NCI-H2029 treated with DMSO at 0.1 percent for 48 hours (cell line): ENCODE measurements at regions not wholly inside any gene's neighbourhood (a gene's known extent, or its start where the extent isn't known, plus 50 kb on each side); places are given as distances from the start of the nearest gene placed in this dataset.

Experiments
- DNase-seq: peaks from one replicate; lab custom pipeline; 2025; lab: John Stamatoyannopoulos, UW

DNA sequence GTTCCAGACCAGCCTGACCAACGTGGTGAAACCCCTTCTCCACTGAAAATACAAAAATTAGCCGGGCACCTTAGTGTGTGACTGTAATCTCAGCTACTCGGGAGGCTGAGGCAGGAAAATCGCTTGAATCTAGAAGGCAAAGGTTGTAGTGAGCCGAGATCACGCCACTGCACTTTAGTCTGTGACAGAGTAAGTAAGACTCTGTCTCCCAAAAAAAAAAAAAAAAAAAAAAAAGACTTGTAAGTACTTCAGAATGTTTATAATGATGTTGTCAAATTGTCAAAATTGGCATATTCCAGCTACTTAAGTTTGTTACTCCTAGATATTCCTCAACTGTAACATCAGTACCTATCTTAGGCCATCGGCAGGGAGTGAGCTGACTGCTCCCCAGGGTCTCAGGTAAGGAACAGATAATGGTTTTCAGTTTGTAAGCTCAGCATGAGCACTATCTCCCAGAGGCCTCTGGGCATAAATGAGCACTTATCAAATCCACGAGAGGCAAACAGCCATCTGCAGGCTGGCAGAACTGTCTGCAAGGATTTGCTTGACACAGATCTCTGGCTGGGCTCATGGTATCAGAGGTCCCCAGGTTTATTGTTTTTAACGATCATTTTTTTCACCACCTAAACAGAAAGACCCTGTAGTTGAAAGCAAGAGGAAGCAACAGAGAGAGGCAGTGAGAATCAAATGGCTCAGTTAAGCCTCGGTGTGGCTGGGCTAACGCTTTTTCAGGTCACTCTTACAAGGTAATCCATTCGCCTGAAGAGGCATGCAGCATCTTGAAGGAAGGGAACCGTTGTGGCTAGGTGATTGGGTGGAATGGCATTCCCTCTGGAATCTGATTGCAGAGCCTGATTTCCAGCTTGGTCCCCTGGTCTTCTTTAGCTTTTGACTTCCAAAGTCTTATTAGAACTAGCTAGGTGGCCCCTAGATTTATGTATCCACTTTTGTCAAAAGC, 115.9 kb downstream of the LY86 start:
- no peak for DNase-seq

DNA sequence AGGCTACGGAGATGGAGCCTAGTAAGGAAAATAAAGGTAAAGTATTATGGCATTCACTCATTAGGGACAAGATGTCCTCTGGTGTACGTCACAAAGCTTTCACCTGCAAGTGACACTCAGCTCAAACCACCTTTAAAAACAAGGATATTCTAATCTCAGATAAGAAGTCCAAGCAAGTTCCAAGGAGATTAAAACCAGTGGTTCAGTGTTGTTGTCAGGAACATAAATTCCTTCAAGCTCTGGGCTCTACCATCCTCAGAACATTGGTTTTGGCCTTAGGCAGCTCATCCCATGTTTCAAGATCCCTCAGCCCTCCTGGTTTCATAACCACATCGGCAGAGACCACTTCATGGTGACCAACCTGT, 116.5 kb downstream of the LY86 start:
- no peak for DNase-seq

DNA sequence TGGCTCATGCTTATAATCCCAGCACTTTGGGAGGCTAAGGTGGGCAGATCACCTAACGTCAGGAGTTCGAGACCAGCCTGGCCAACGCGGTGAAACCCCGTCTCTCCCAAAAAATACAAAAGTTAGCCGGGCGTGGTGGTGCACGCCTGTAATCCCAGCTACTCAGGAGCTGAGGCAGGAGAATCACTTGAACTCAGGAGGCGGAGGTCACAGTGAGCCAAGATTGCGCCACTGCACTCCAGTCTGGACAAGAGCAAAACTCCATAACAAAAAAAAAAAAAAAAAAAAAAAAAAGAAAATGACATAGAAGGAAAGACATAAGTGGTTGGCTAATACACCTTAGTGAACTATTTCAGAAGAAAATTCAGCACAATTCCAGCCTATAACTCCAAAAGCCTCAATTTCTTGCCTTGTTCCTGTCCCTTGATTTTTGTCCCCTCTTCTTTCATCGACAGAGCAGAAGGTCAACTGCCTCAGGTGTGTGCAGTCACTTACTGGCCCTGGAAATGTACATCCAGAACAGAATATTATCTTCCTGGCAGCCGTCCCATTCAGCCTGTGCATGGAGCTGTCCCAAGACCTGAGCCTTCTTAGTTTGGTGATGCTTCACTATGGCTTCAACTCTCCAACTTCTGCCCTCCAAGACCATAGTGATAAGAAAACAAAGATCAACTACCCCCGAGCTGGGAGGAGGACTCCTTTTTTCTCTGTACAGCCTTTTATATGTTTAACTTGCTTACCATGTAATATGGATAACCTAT, 117.6 kb downstream of the LY86 start:
- DNase-seq, result no peak

DNA sequence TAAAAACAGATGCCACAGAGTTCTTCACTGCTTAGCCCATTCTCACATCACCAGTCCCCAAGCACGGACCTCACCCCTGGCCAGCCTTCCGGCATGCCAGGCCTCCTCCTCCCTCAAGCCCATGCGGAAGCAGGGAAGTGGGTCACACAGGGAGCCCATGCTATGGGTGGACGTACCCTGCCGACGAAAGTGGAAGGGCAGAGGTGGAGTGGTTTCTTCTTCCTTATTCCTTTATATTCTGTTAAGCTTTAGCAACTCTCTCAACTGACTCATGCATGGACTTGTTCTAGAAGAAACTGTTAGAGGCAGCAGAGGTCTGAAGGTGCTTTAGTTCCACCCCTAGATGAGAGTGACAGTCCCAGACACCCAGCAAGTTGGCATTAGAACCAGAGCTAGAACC, 118.6 kb downstream of the LY86 start:
- no peak for DNase-seq

DNA sequence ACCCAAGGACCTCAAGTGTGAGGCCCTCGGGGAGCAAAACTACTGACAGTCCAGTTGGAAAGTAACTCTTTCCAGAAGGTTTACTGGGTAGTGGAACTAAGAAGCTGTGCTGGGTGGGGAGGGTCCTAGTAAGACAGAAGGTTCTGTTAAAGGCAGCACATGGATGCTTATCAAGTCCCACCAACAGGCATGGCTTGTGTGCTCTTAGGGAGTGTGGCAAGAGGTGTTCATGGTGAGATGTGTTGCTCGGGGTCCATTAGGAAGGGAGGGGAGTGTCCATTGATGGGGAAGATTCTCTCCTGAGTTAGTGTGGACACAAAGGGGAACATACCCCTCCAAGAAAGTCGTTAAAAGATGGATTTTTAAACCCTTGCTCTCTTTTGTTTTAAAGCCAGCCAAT, 120.6 kb downstream of the LY86 start:
- no peak for DNase-seq

DNA sequence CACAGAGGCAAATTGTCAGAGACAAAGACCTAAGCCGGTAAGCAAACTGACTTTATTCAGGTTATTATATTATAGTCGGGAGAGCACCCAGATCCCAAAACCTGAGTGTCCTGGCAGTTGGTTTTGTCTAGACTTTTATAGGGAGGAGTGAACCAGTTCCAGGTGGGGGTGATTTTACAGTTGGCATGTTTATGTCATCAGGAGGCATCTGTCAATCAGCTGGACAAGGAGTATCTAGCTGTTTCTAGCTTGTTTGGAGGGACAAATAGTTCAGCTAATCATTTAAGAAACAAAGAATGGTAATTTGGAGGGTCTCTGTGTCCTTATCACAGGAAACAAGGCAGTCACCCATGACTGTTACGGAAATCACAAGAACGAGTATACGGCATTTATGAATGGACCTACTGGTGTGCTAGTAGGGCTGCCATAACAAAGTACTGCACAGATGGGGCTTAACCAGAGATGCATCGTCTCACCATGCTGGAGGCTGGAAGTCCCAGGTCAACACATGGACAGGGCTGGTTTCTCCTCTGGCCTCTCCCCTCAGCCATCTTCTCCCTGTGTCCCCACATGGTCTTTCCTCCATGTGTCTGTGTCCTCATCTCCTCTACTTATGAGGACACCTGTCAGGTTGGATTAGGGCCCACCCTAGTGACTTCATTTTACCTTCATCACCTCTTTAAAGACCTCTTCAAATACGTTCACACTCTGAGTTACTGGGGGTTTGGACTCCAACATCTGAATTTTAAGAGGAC, 122.7 kb downstream of the LY86 start:
- no peak for DNase-seq

DNA sequence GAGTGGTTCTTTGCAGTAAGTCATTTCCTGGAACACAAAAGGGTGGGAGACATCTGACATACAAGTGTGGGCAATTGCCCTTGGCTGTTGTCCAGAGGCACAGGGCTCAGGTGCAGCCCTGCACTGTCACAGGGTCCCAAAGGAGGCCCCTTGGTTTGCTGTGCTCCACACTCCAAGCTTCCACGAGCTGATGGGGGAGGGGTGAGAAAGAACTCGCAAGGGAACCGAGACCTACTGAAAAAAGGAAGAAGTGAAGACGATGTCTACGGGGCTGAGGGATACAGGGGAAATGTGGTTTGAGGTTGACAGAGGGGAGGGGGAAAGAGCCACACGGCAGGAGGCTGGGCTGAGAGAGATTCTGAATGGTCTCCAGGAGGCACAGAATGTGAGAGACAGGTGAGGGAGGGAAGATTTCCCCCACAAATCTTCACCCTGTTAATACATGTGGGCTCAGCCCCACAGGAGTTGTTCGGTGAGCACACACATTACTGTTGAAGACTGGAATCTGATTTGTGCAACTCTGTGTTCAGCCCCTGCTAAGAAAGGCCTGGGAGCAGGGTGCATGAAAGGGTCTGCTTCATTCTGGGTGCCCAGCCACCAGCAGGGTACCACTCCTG, 123.4 kb downstream of the LY86 start:
- no peak for DNase-seq

DNA sequence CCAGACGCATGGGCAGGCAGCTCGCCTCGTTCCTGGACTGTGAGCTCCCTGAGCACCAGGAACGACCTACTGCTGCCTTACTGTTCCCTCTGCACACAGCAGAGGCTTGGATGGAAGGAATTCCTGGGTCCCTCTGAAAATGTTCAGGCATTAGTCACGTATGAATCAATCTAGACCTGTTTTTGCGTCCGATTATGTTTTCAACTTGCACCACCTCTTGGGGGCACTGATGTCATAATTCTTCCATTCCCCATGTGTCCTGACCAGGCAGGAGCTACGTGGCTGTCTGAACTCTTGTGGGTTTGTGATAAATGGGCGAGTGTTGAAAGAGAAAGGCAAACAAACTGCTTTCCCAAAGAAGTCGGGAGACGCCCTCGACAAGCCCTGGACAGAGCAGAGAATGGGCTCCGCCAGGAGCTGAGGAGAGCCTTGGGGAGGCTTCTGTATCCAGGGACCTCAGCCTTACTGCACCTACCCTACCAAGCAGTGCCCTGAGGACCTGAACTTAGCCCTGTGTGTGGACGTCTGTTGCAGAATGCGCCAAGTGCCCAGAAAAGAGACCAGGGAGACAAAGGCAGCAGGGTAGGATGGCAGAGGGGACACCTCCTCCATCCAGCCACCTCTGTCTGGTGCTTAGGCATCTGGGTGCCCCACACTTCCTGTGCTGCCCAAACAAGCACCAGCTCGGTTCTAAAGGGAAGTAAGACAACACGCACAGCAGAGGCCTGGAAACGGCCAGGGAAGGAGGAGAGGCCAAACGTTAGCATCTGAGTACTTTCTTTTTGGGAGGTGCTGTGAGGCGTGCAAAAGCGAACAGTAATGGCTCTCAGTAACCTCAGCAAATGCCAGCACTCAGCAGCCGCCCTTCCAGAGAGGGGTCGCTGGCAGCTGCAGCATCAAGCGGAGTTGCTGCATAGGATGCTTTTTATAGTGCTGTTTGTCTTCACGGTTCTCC, 124.2 kb downstream of the LY86 start:
- no peak for DNase-seq

DNA sequence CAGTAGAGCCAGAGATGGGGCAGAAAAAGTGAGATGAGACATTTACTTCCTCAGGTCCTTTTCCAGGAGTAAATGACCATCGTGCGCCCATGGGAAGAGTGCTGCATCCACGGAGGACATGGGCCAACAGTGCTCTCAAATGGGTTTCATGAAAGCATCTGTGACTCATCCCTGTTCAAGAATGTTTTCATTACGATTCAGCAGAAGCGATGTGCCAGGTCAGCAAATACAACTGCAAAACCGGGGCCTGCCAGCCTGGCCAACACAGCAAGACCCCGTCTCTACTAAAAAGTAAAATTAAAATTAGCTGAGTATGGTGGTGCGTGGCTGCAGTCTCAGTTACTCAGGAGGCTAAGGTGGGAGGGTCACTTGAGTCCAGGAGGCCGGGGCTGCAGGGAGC, 125.1 kb downstream of the LY86 start:
- no peak for DNase-seq

DNA sequence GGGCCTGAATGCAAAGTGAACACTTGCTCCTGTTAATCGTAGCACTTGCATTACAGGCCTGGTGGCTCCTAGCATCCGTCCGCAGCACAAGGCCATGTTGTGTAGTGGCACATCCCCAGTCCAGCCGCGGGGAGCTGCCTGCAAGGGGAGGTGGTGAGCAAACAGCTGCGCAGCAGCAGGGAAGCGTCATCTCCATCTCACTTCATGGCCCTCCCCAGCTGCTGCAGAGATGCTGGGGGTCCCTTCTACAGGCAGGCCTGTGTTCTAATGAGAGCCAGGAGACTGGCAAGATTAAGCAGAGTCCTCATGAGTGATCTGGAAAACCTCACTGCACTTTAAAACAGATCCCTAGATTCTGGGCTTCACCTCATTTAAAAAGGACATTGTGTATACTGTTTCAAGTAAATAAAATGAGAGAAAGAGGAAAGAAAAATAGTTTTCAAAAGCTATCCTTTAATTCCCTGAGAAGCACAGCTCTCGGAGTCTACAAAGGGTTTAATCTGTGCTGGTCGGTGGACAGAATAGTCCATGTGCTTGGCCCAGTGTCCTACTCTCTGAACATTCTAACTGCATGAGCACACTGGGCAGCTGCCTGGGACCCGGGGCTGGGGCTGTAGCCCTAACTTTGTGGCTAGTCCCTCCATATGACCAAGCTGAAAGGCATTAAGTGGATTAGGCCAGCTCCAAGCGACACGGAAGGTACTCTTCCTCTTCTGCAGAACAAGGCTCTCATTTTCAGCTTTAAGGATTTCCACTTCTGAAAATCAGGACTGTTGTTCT, 125.8 kb downstream of the LY86 start:
- no peak for DNase-seq

DNA sequence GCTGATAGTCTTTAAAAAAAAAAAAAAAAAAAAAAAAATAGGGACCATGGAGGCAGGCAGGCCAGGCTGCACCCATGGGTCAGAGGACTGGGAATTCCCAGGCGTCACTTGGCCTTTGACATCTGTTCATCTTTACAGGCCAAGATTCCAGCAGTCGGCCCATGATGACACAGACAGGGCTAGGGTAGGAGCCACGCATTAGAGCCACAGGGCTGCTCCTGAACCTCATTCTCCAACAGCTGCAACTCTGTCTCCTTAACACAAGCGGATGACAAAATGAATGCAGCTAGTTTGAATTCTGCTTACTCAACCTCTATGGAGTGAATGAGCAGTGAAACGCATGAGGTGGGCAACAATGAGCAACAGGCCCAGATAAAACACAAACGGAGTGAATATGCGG, 126.4 kb downstream of the LY86 start:
- no peak for DNase-seq

DNA sequence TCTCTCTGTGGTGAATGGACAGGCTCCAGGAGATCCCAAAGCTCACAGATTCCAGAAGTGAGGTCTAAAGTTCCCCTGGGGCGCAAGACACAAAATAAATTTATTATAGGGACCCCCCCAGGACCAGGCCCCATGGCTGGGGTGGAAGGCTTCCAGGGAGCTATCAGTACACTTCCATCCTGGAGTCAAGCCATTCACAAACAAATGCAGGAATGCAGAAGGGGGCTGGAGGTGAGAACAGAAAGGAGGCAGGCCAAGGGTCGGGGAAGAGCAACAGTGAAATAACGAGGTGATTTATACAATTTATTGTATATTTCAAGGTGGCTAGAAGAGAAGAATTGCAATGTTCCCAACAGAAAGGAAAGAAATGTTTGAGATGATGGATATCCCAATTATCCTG, 126.9 kb downstream of the LY86 start:
- no peak for DNase-seq

DNA sequence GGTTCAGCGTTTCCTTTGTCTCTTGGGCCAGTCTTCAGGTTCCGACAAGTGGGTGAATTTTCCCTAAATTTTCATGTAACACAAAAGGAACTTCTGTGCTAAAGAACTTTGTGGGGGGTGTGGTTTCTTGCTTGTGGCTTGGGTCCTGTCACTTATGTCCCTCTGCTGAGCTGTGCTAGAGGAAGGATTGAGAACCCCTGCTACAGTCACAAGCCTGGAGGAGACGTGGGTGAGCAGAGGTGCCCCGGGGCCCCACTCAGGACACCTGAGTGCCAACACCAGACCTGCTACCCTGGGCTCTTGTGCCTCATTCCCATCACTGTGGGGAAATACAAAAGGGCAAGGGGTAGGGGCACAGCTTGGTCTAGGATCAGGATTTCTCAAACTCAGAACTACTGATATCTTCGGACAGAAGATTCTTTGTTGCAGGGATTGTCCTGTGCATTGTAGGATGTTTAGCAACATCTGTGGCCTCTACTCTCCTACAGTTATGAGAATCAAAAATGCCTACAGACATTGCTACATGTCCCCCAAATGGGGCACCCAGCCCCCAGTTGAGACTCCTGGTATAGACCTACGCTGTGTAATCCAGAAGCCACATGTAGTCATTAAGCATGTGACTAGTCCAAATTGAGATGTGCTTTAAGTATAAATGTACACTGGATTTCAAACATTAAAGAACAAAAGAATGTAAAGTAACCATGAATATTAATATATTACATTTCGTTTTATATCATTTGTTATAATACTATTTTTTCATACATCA, 128.7 kb downstream of the LY86 start:
- no peak for DNase-seq

DNA sequence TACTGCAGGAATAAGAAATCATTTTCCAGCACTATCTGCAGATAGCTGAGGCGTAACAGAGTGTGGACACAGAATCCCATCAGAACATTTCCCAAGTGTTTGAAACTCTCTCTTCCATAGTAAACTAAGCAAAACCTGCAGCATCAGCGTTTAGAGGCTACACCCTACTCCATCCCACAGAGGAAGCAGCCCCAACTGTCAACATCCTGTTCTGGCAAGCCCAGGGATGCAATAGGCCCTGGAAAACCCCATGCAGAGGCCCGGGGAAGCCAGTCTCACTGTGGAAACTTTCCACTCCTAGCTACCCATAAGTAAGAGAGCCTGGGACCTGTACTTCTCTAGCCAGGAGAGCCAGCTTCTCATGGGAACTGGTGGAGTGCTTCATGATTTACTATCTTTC, 129.4 kb downstream of the LY86 start:
- DNase-seq, result no peak

DNA sequence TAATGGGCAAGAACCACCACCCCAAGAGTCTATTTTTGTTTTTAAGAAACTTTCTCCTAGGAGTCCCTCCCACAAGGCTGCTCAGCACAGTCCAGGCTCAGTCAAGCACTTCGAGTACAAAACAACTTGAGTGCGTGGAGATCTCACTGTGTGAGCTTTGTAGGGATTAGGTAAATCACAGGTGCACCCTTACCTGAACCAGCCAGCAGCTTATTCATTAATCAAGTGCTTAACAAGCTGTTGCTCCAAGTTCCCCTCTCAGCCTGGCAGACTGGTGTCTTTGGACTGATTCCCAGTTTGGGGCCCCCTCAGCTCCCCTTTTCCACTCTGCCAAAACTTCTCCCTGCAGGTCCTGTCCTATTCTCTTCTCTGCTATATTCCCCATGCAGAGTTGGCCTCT, 133.1 kb downstream of the LY86 start:
- no peak for DNase-seq

DNA sequence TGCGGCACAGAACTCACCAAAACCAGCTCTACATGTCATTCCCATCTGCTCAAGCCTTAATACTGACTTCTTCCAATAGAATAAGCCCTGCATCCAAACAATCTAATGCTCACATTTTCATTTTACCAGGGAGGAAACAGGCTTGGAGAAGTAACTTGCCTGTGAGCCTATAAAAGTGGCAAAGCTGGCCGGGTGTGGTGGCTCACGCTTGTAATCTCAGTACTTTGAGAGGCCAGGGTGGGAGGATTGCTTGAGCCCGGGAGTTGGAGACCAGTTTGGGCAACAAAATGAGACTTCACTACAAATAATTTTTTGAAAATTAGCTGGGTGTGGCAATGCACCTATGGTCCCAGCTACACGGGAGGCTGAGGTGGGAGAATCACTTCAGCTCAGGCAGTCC, 133.7 kb downstream of the LY86 start:
- DNase-seq, result no peak

DNA sequence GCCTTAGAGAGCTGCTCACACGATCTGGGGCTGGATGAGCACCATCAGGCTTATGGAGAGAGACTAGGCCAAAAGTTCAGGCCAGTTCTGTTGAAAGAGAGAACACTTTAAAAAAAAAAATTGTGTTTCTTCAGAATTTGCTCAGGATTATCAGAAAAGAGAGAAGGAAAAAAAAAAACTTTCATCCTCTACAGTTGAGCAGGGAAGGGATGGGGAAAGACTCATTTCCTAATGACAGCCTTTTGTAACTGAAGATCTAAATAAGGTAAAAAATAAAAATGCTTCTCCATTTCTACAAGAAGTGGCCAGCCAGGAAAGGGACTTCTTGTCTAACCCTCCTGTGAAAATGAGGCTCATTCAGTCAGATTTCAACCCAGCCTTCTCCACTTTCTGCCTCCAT, 134.8 kb downstream of the LY86 start:
- DNase-seq, result no peak

DNA sequence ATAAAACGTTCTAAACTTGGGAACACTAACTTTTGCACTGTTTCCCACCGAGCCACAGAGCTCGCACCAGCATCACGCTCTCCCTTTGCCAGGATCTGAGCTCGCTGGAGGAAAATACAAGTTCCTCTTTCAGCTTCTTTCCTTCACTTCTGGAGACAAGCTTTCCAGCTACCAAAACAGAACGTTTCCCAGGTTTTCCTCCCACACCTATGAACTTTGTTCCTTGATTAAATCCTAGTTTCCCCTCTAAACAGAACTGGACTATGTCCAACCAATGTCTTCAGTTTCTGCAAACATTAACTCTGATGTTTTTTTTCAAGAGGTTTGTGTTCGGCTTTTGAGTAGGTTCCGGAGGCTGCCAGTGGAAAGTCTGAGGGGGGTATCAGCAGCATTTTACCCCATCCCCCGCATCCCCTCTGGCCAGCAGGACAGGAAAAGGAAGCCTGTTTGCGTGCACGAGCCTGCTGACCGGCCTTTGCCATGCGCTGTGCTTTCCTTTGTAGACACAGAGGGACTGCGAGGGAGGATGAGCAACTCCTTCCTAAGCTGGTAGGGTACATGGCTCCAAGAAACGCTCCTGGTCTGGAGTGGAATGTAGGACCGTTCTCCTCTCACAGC, 135.5 kb downstream of the LY86 start:
- DNase-seq, result no peak
